ENCODE measurements at regions not wholly inside any gene's neighbourhood (a gene's known extent, or its start where the extent isn't known, plus 50 kb on each side); places are given as distances from the start of the nearest gene placed in this dataset.

DNA sequence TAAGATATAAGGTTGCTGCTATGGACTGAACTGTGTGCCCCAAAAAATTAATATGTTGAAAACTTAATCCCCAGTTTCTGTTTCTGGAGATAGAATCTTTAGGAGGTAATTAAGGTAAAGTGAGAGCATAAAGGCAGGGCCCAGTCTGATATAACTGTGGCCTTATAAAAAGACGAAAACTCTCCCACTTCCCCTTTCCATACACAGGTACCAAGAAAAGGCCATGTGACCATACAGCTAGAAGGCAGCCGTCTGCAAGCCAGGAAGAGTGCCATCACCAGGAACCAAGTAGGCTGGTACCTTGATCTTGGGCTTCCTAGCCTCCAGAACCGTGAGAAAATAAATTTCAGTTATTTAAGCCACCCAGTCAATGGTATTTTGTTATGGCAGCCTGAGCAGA, 550.3 kb downstream of the SMARCA1 start:
- no peak for TF ChIP-seq EZH2 (optimal IDR thresholded peaks at IDR 0.05; ENCODE audit: low read depth, low read length)
- TF ChIP-seq, protein P1, sequence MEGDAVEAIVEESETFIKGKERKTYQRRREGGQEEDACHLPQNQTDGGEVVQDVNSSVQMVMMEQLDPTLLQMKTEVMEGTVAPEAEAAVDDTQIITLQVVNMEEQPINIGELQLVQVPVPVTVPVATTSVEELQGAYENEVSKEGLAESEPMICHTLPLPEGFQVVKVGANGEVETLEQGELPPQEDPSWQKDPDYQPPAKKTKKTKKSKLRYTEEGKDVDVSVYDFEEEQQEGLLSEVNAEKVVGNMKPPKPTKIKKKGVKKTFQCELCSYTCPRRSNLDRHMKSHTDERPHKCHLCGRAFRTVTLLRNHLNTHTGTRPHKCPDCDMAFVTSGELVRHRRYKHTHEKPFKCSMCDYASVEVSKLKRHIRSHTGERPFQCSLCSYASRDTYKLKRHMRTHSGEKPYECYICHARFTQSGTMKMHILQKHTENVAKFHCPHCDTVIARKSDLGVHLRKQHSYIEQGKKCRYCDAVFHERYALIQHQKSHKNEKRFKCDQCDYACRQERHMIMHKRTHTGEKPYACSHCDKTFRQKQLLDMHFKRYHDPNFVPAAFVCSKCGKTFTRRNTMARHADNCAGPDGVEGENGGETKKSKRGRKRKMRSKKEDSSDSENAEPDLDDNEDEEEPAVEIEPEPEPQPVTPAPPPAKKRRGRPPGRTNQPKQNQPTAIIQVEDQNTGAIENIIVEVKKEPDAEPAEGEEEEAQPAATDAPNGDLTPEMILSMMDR (IDR thresholded peaks at IDR 0.05; ENCODE audit: low read length): no peak
